ENCODE measurements at regions not wholly inside any gene's neighbourhood (a gene's known extent, or its start where the extent isn't known, plus 50 kb on each side); places are given as distances from the start of the nearest gene placed in this dataset.
"Not testable (repeated sequence)": the region's sequence is repeated elsewhere in the genome, so short reads cannot be mapped to it uniquely, and the experiment has no call there.

- Mint-ChIP-seq H3K4me1 (ENCODE audit: unreplicated experiment) (no peaks in the 10 kb centered on the region), H3K9me3 (ENCODE audit: unreplicated experiment) (no peaks in the 10 kb centered on the region), H3K4me3 (ENCODE audit: unreplicated experiment) (no peak overlapping the region), H3K36me3 (ENCODE audit: low read depth, unreplicated experiment) (no peaks in the 10 kb centered on the region), H3K27ac (ENCODE audit: unreplicated experiment) (no peak overlapping the region), H3K27me3 (ENCODE audit: unreplicated experiment) (no peaks in the 10 kb centered on the region)
- no peak for DNase-seq (ENCODE audit: low spot score)
- TF ChIP-seq CTCF (IDR thresholded peaks at IDR 0.05; ENCODE audit: unreplicated experiment) = no peak
Measured at GRCh38 chr12:4187916-4188315, 85.6 kb upstream of the CCND2 start.

DNA sequence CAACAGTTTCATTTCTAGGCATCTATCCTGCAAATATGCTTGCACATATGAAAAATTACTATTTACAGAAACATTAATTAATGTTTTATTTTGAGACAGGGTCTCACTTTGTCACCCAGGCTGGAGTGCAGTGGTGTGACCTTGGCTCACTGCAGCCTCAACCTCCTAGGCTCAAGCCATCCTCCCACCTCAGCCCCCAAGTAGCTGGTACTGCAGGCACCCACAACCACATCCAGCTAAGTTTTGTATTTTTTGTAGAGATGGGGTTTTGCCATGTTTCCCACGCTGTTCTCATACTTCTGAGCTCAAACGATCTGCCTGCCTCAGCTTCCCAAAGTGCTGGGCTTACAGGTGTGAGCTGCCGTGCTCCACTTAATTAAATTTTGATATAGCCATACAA, 86.2 kb upstream of the CCND2 start:
- not testable (repeated sequence) for H3K27ac Mint-ChIP-seq (ENCODE audit: unreplicated experiment); H3K9me3 Mint-ChIP-seq (ENCODE audit: unreplicated experiment); H3K4me1 Mint-ChIP-seq (ENCODE audit: unreplicated experiment); DNase-seq (ENCODE audit: low spot score); H3K4me3 Mint-ChIP-seq (ENCODE audit: unreplicated experiment); H3K36me3 Mint-ChIP-seq (ENCODE audit: low read depth, unreplicated experiment); H3K27me3 Mint-ChIP-seq (ENCODE audit: unreplicated experiment)

DNA sequence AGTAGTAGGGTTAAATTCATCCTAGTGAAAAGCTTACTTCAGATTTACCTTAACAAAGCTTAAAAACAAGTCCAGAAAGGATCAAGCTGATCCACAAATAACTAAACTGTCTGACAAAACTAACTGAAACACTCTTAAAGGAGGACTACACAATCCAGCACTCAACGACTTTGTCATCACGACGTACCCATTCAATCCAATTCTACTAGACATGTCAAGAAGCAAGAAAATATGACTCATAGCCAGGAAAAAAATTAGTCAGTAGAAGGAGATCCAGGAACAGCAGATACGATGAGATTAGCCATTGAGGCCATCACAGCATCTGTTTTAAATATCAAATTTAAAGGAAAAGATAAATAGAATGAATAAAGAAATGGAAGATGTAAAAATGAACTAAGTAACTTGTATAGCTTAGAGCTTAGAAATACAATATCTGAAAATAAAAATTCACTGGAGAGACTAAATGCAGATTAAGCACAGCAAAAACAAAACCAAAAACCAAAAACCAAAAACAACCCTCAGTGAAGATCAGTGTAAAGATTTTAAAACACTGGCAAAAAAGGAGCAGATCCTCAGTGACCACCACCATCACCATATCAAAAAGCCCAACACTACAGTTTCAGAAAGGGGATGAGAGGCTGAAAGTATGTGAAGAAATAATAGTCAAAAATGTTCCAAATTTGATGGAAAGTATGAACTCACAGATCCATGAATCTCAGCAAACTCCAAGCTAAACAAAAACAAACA, 95.0 kb upstream of the CCND2 start:
- no peaks in the 10 kb centered on the region for H3K36me3 Mint-ChIP-seq (ENCODE audit: low read depth, unreplicated experiment)
- no peak overlapping the region for H3K4me3 Mint-ChIP-seq (ENCODE audit: unreplicated experiment)
- H3K27me3 Mint-ChIP-seq (ENCODE audit: unreplicated experiment) = no peaks in the 10 kb centered on the region
- DNase-seq (ENCODE audit: low spot score) = no peak
- no peak for TF ChIP-seq CTCF (IDR thresholded peaks at IDR 0.05; ENCODE audit: unreplicated experiment)
- H3K27ac Mint-ChIP-seq (ENCODE audit: unreplicated experiment) = no peak overlapping the region
- H3K9me3 Mint-ChIP-seq (ENCODE audit: unreplicated experiment) = no peaks in the 10 kb centered on the region
- no peaks in the 10 kb centered on the region for H3K4me1 Mint-ChIP-seq (ENCODE audit: unreplicated experiment)

DNA sequence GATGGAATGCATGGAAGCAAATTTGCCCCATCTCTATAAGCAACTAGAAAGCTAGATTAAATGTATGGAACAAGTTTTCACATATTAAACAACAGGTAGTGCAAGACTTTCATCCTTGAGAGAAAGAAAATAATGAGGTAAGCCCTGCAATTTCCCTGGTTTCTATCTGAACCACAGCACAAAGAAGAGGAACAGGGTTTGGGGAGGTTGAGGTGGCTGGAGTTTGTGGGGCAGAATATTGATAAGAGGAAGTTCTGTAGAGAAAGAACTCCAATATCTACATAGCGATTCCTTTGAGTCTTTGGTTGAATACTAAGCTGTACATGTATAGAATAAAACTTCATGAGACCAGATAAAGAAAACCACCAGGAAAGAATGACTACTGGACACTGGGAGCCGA, 96.3 kb upstream of the CCND2 start:
- H3K27me3 Mint-ChIP-seq (ENCODE audit: unreplicated experiment) = no peaks in the 10 kb centered on the region
- no peaks in the 10 kb centered on the region for H3K36me3 Mint-ChIP-seq (ENCODE audit: low read depth, unreplicated experiment)
- H3K27ac Mint-ChIP-seq (ENCODE audit: unreplicated experiment) = no peak overlapping the region
- no peaks in the 10 kb centered on the region for H3K4me1 Mint-ChIP-seq (ENCODE audit: unreplicated experiment)
- no peak overlapping the region for H3K4me3 Mint-ChIP-seq (ENCODE audit: unreplicated experiment)
- H3K9me3 Mint-ChIP-seq (ENCODE audit: unreplicated experiment) = no peaks in the 10 kb centered on the region
- TF ChIP-seq CTCF (IDR thresholded peaks at IDR 0.05; ENCODE audit: unreplicated experiment) = no peak
- DNase-seq (ENCODE audit: low spot score) = no peak

- no peaks in the 10 kb centered on the region for H3K4me1 Mint-ChIP-seq (ENCODE audit: unreplicated experiment)
- DNase-seq (ENCODE audit: low spot score) = no peak
- TF ChIP-seq CTCF (IDR thresholded peaks at IDR 0.05; ENCODE audit: unreplicated experiment) = no peak
- no peak overlapping the region for H3K27ac Mint-ChIP-seq (ENCODE audit: unreplicated experiment)
- H3K9me3 Mint-ChIP-seq (ENCODE audit: unreplicated experiment) = no peaks in the 10 kb centered on the region
- no peak overlapping the region for H3K4me3 Mint-ChIP-seq (ENCODE audit: unreplicated experiment)
- H3K36me3 Mint-ChIP-seq (ENCODE audit: low read depth, unreplicated experiment) = no peaks in the 10 kb centered on the region
- no peaks in the 10 kb centered on the region for H3K27me3 Mint-ChIP-seq (ENCODE audit: unreplicated experiment)
Measured at GRCh38 chr12:4176168-4176567, 97.4 kb upstream of the CCND2 start.
